Gastrocnemius medialis (tissue), 4 donors: ENCODE measurements at regions not wholly inside any gene's neighbourhood (a gene's known extent, or its start where the extent isn't known, plus 50 kb on each side); places are given as distances from the start of the nearest gene placed in this dataset.

Source experiments
- CTCF ChIP-seq, 5 experiments: fragments of 450-650 bp in 3 of 5; fragments of 200-600 bp in 2 of 5; sonication (generic) in 2 of 5; IDR thresholded peaks in 4 of 5; conservative IDR thresholded peaks in 1 of 5; 1 replicate in 4 of 5; 2 replicates in 1 of 5; pipeline ENCODE4 v1.5.1; 2016 to 2019; ENCODE audit warnings: antibody characterized with exemption in 5 of 5, mild to moderate bottlenecking in 3 of 5, moderate library complexity in 3 of 5
- POLR2A ChIP-seq, 2 donors: fragments of 450-650 bp; IDR thresholded peaks; one replicate each; pipeline ENCODE4 v1.6.1; 2017; ENCODE audit warnings: antibody characterized with exemption in 2 of 2, mild to moderate bottlenecking in 2 of 2, moderate library complexity in 2 of 2

DNA sequence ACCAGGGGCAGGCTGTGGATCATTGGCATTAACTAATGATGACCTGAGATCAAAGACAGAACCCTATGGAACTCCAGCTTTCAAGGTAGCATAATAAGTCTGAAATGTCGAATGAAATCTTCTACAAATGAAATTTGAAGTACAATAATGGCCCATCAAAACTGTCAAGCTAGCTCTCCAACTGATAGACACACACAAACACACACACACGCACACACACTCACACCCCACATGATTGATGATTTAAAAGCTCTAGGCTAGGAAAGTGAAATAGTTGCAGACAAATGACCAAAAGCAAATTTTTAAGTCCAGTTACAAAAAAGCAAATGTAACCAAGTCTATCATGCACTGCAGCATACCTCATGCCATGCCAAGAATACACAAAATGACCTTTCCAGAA lies 655.7 kb downstream of the C4orf33 start:
- TF ChIP-seq CTCF (IDR thresholded peaks at IDR 0.05 in 4 of 5, conservative IDR thresholded peaks at IDR 0.05 in 1 of 5): no peak
- TF ChIP-seq POLR2A (IDR thresholded peaks at IDR 0.05): no peak
